IPS-NIHi11 (cell line): ENCODE measurements at regions not wholly inside any gene's neighbourhood (a gene's known extent, or its start where the extent isn't known, plus 50 kb on each side); places are given as distances from the start of the nearest gene placed in this dataset.

Experiments
- DNase-seq: peaks from one replicate; pipeline ENCODE4 v3.0.0; 2012; ENCODE audit warnings: mixed read lengths, low spot score

DNA sequence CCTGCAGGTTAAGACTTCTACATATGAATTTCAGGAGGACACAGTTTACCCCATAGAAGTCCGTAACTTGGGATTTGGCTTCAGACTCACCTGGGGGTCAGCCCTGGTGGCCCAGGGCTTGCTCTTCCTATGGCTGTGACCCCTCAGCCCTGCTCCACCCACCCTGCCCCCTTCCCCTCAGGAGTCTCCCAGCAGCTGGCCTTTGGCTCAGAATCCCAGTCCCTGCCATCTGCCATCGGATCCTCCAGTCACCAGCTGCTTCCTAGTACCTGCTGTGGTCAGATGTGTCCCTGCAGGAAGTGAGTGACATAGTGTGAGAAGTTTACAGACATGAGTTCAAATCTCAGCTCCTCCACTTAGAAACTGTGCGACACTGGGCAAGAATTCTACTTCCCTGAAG, 332.6 kb downstream of the NPHP4 start:
- no peak for DNase-seq

DNA sequence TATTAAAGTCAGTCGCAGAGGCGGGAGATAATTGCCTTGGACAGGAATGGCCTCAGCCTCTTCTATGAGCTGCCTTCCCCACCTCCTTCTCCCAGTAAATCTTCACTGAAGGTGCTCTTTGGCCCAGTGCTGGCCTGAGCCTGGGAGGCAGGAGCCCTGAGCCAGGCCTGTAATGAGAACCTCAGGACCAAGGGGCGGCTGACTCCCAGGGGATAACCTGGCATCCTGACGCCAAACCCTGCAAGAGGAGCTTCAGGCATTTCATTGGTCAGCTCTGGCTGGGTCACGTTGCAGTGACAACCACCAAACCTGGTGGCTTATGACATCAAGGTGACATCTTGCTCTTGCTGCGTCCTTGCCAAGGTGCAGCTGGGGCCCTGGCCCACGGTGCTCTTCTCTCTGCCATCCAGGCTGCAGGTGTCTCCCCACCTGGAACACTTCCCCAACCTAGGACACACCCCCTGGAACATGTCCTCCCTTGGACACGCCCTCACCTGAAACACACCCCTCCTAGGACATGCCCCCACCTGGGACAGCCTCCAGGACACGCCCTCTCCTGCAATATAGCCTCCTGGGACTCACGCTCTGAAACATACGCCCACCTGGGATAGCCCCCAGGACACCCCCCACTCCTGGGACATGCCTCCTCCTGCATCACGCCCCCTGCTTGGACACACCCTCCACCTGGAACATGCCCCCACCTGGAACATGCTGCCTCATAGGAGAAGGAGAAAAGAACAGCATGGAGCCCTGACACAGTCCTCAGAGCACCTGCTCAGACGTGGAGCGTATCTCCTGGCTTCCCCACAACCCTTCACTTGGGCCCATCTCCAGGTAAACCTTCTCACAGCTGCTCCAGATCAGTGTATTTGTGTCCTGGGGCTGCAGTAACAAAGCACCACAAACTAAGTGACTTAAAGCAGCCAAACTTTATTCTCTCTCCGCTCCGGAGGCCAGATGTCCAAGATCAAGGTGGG, 333.6 kb downstream of the NPHP4 start:
- DNase-seq: peak; percentile 57

DNA sequence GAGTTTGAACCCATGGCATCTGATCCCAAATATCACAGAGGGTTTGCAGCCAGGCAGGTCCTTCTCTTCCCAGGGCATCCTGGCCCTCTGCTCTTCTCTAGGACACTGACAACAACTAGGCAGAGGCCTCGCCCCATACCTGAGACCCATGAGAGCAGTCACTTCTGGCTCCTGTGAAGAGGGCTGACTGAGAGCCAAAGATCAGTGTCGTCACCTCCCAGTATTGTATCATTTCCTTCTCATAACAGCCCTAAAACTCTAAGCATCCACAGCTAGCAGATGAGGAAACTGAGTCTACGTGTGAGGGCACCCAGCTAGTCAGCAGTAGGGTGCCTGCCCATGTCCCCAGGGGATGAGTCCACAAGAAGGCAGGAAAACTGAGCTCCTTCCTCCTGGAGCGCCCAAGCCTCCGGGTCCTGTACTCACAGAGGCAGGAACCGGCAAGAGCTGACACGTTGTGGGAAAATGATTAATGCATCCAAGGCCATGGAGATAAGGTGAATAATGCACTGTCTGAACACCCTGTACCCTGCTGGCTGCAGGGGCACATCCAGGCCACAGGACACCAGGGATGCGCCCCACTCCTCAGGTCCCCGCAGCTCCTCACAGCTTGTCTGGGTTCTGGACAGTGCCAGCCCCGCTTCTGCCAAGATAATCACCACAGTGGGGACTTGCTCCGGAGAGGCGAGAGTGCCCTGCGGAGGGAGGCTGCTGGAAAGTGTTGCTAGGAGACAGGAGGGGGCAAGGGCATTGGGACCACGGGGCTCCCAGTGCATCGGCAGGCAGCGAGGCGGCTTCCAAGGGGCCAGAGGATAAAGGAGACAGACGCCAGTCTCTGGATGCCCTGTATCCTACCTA, 340.0 kb downstream of the NPHP4 start:
- no peak for DNase-seq

GRCh38 chr1:5651473-5651872, 340.8 kb downstream of the NPHP4 start:
- no peak for DNase-seq

DNA sequence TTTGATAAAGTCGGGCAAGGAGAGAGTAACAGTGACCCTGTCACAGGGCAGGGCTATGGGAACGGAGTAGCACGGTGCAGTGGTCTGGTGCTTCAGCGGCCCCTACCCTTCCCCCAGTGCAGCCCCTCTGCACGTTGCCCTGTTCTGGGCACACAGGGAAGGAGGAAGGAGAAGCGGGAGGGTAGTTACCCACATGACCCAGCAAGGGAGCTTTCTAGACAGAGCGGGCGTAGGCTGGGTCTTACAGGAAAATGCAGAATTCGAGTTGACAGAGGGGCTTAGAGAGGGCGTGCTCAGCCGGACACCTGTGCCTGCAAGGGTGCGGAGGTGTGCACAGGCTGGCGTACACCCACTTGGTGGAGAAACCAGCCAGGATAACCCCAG, 341.2 kb downstream of the NPHP4 start:
- DNase-seq: no peak

DNA sequence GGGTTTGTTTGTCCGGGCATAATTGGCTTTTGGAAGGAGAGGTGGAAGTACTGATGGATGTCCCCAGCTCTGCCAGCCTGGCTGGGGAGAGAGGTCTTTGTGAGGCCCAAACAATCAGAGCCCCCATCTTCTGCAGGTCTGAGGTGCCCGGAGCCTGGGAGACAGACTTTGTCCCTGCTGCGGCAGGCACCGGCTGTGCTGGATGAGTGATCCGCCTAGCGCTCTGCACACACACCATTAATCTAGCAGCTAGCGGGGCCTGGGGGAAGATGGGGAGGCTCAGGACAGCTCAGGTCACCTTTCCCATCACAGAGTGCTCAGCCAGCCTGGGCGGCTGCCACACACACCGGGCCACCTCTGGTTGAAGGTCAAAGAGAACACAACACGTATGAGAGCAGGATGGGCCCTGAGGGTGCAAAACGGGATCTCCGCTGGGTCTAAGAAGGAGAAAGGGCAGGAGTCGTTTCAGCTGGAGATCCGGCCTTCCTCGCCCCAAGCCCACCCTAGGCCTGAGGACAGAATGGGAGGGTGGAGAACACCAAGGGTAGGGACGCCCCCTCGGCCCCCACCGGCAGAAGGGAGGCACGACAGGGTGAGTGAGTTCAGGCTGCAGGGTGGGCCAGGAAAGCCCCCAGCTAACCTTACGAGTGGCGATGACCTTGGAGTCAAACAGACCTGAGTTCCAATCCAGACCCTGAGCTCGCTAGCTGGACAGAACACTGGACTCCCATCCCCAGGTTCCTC, 341.8 kb downstream of the NPHP4 start:
- DNase-seq: no peak

GRCh38 chr1:5649795-5650194, 342.4 kb downstream of the NPHP4 start:
- DNase-seq: no peak

- no peak for DNase-seq
Observed at GRCh38 chr1:5649166-5649551, 343.1 kb downstream of the NPHP4 start.

DNA sequence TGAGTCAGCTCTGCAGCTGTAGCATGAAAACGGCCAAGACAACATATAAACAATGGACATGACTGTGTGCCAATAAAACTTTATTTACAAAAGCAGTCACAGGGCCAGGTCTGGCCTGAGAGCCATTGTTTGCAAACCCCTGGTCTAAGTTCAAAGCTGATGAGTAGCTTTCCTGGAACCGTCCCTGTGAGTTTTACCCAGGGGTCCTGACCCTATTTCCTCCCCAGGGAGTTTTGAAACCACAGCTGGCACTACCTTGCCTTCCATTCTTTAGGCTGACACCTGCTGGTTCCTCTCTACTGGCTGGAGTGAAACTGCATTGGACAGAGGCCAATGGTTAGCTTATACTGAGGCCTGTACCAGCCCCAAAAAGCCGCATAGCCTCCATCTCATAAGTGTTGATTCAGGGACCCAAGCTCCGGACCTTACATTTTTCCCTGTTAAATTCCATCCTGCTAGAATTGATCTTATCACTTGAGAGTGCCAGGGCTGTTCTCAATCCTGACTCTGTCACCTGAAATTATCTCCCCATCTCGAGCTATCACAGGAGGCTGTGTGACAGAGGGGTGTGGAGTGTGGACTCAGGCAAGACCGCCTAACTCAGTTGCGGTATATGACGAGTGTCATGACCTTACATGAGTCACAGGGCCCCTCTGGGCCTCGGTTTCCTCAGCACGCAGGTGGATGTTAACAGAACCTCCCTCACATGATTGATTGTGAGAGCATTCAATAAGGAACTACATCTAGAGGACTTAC, 343.6 kb downstream of the NPHP4 start:
- no peak for DNase-seq

DNA sequence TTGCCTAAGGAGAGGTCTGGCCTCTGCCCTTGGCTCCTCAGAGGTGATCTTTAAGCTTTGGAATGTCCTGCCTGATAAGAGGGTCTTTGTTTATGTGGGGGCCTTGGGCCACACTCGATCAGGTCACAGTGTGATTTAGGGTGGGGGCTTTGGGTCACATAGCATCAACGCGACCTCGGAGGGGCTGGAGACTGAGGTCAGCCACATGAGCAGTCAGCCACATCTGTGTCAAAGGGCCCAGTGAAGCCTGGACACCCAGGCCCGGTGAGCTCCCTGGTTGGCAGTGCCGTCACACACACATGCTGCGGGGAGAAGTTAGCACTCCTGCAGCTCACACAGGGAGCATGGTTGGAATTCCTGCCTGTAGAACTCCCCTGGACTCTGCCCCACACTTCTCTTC, 345.0 kb downstream of the NPHP4 start:
- DNase-seq: no peak

- DNase-seq: no peak
Observed at GRCh38 chr1:5646486-5647149, 345.6 kb downstream of the NPHP4 start.

- DNase-seq: no peak
Observed at GRCh38 chr1:5645929-5646328, 346.3 kb downstream of the NPHP4 start.

DNA sequence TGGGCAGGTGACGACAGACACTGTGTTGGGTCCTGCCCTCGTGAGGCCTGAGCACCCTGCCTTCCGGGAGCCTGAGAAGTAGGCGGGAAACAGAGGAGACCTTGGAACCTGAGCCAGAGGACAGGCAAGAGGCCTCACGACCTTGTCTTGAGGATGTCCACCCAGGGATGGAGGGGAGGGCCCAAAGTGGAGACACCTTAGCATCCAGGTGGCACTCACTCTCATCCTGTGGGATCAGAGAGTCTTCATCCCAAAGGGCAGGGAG, 347.2 kb downstream of the NPHP4 start:
- DNase-seq: no peak

DNA sequence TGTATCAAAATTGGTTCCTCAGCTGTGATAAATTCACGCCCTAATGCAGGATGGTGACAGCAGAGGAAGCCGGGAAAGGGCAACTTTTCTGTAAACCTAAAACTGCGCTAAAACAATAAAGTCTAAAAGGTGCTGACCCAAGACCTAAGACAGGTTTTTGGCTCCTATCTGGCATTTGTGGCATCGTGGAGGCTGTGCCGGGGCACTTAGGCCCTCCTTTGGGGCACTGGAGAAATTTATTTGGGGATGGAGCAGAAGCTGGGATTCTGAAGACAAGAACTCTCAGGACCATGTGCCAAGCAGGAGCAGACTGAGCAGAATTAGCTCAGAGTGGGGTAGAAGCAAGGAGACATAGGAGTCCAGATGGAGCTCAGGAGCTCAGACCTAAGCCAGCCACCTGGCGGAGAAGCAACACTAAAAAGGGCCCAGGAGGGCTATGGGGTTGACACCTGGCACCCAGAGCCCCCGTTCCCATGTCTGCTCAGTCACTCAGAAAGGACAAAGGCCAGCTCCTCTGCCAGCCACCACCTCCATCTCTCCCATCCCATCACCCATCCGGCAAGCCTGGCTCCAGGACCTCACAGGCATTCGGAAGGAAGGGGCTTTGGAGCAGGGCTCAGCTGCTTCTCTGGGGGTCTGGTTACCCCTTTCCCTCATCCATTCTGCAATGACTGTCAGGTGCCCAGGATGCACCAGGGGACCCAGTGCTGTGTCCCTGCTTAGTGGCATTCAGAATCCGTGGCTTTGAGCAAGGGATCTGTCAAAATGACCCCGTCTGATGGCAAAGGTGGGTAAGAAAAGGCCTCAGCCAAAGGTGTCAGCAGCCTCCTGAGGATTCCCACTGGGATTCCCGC, 347.7 kb downstream of the NPHP4 start:
- no peak for DNase-seq

DNA sequence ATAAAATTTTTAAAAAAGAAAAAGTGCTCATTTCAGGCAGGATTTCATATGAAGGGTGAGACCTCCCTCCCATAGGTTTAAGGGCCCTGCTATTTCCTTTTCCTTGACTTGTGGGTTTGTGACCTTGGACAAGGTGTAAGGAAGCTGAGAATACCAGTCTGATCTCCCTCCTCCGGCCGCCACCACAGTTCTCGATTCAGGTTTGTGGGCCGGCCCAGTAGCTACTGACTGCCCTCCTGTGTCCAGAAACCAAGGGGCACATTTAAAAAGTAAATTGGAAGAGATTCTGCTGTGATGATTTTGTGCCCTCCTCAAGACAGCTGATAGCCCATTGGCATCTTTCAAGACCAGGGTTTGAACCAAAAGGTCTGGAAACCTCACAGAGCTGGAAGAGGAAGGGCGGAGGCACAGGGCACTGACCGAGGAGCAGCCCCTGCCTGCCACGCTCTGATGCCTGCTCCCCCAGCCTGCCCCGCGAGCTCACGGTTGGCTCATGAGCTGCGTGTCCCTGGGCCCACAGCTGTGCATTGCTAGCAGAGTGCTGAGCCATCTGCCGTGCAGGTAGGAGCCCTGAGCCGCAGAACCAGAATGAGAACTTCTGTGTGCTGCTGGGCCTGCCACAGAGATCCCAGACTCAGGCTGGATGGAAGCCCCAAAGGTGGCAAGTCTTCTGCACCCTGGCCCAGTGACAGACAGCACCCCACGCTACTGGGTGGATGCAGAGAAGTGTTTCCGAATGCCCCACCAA, 348.7 kb downstream of the NPHP4 start:
- DNase-seq: no peak

DNA sequence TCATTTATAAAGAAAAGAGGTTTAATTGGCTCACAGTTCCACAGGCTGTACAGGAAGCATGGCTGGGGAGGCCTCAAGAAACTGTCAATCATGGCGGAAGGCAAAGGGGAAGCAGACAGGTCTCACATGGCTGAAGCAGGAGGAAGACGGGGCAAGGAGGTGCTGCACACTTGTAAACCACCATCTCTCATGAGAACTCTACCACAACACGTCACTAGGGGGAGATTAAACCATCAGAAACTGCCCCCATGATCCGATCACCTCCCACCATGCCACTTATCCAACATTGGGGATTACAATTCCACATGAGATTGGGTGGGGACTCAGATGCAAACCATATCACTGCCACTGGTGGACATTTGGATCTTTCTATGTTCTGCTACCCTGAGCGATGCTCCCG, 351.4 kb downstream of the NPHP4 start:
- no peak for DNase-seq

DNA sequence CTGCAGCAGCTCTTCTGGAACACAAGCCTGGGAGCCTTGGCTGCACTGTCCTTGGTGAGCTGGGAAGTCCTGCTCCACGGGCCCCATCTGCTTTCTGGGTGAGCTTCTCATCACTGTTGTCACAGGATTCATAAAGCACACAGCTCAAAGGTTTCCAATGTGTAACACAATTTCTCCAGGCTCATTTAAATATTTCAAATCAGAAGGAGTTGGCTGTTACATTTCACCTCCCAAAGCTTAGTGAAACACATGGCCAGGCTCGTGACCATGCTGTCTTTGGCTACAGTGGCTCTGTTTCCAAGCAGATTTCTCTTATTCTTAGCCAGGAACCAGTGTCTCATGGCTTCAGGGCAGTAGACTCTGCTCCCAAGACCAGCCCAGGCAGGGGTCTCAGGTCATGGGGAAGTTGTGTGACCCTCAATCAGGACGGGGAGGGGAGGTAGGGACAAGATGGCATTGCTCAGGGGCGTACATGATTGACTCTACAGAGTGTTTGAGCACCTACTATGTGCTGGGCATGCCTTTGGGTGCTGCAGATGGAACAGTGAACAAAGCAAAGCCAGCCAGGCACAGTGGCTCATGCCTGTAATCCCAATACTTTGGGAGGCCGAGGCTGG, 353.0 kb downstream of the NPHP4 start:
- DNase-seq: no peak

GRCh38 chr1:5638582-5638981, 353.6 kb downstream of the NPHP4 start:
- DNase-seq: no peak

DNA sequence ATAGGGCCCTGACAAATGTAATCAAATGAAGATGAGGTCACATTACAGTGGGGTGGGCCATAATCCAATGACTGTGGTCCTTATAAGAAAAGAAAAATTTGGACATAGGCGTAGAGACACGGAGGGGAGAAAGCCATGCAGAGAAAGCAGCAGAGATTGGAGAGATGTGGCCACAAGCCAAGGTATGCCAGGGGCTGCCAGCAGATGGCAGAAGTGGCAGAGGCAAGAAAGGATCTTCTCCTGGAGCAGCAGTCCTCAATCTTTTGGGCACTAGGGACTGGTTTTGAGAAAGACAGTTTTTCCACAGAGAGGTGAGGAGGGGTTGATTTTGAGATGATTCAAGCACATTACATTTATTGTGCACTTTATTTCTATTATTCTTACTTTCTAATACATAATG, 355.1 kb downstream of the NPHP4 start:
- DNase-seq: no peak
